Ectodermal cell (in vitro differentiated cells): ENCODE measurements at regions not wholly inside any gene's neighbourhood (a gene's known extent, or its start where the extent isn't known, plus 50 kb on each side); places are given as distances from the start of the nearest gene placed in this dataset.
"Not testable (repeated sequence)": the region's sequence is repeated elsewhere in the genome, so short reads cannot be mapped to it uniquely, and the experiment has no call there.

ENCODE experiments used
- H3K27ac ChIP-seq: 2 replicates; pipeline ENCODE4 v1.7.0; 2013; ENCODE audit warnings: mild to moderate bottlenecking, low read depth, low read length; ENCODE audit not compliant: insufficient read depth, poor library complexity, severe bottlenecking
- H3K27me3 ChIP-seq: 2 replicates; pipeline ENCODE4 v1.7.0; 2013; ENCODE audit warnings: mild to moderate bottlenecking, low read length; ENCODE audit not compliant: insufficient read depth, control insufficient read depth, poor library complexity, severe bottlenecking
- H3K36me3 ChIP-seq: one replicate; pipeline ENCODE4 v1.7.0; 2013; ENCODE audit warnings: low read length; ENCODE audit not compliant: control insufficient read depth, insufficient read depth
- H3K4me1 ChIP-seq: one replicate; pipeline ENCODE4 v1.7.0; 2013; ENCODE audit warnings: low read length; ENCODE audit not compliant: control insufficient read depth, insufficient read depth
- H3K4me3 ChIP-seq: 2 replicates; pipeline ENCODE4 v1.7.0; 2013; ENCODE audit warnings: low read depth, low read length, control low read depth; ENCODE audit not compliant: insufficient read depth
- H3K9me3 ChIP-seq: 2 replicates; pipeline ENCODE4 v1.7.0; 2013; ENCODE audit warnings: mild to moderate bottlenecking, low read length, moderate library complexity; ENCODE audit not compliant: control insufficient read depth
- WGBS, 2 experiments: methylation state at CpG; one replicate each; pipeline ENCODE4 v1.1.7; 2013; ENCODE audit warnings: missing lambda C conversion rate in 2 of 2; 5-methylcytosine and 5-hydroxymethylcytosine counted together

DNA sequence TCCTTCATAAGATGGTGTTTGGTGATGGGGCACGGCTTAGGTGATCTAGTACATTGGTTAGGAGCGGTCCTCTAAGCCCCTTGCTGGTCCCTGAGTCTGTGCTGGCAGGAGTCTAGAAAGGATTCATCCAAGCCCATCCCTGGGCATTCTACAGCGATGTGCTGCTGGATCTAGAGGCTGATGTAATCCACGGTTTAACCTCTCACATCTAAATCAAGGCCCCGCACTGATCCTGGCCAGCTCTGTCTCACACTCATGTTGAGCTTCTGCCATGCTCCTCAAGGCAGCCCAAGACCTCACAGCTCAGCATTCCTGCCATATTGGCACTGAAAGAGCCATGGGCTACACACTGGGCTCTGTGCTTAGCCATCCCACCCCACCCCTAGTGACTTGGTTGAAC is 664.8 kb downstream of the STK39 start:
- Histone ChIP-seq H3K4me3 (no peak overlapping the region), H3K27ac (no peak overlapping the region), H3K9me3 (no peaks in the 10 kb centered on the region), H3K4me1 (peaks cover 3% of the 10 kb centered on the region), H3K36me3 (no peaks in the 10 kb centered on the region), H3K27me3 (no peaks in the 10 kb centered on the region)
- 97 to 99% methylated on average over 5 of the region's 5 CpGs for WGBS, 2 experiments

DNA sequence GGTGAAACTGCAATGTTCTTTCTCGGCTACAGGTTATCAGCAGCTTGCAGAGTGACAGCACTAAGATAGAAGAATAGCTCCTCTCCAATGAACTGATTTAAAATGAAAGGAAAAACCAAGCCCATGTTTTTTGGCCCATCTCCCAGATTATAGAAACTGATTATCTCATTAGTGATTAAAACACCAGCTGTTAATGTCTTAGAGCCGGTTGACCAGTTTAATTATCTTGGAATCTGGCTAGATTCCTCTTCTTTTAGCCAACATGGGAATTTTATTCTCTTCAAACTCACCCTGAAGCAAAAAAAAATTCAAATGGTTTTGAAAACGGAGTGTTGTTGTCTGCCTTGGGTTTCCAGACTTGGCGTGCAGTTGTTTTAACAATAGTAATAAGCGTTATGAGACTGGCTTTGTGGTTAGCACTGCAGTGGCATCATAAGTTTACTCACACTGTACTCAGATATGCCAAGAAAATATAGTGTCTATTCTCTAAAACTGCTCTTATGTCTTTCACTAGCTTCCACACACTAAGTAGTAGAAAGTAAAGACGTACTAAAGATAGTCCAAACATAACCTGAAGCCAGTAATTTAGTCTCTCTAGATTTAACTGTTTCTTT is 665.3 kb downstream of the STK39 start:
- Histone ChIP-seq H3K36me3 (no peaks in the 10 kb centered on the region), H3K4me3 (no peak overlapping the region), H3K9me3 (no peaks in the 10 kb centered on the region), H3K27ac (no peak overlapping the region), H3K4me1 (peaks cover 3% of the 10 kb centered on the region), H3K27me3 (no peaks in the 10 kb centered on the region)
- 96 to 98% methylated on average over 5 to 6 of the region's 6 CpGs for WGBS, 2 experiments

DNA sequence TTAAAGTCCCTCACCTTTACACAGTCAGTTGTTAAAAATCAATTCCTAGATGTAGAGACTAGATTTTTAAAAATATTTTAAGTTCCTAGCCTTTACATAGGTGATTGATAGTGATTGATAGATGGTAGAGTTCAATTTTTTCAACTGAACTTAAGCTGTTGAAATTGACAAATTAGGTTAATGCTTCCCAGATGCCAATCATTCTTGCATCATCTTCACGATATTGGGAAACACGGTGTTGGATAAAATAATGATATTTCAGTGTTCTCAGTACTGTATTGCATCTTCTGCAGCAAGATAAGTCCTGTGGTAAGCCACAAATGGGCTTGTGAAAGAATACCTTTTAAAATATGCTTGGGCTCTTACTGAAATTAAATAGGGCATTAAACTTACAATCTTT is 667.6 kb downstream of the STK39 start:
- Histone ChIP-seq H3K9me3 (no peaks in the 10 kb centered on the region), H3K4me3 (no peak overlapping the region), H3K27me3 (no peaks in the 10 kb centered on the region), H3K4me1 (peaks cover 3% of the 10 kb centered on the region), H3K36me3 (no peaks in the 10 kb centered on the region), H3K27ac (no peak overlapping the region)
- 98 to 100% methylated on average over 2 of the region's 2 CpGs for WGBS, 2 experiments

DNA sequence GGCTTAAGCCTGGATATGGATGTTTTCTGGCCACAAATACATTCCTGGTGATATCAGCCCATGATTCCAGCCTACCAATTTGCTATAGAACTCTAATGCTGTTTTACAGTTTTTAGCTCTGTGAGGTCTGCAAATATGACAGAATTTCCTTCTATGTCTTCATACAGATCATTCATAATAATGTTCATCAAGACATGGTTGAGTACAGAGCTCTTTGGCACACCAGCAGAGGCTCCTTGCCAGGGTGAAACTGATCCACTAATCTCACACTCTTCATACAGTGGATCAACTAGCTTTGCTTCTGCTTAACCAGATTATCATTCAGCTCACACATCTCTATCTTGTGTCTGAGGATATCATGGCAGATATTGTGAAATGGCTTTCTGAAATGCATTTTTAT is 672.1 kb downstream of the STK39 start:
- H3K9me3 ChIP-seq, result no peaks in the 10 kb centered on the region
- H3K27me3 ChIP-seq, result no peaks in the 10 kb centered on the region
- H3K4me1 ChIP-seq, result no peaks in the 10 kb centered on the region
- no peak overlapping the region for H3K27ac ChIP-seq
- H3K36me3 ChIP-seq, result no peaks in the 10 kb centered on the region
- no peak overlapping the region for H3K4me3 ChIP-seq

DNA sequence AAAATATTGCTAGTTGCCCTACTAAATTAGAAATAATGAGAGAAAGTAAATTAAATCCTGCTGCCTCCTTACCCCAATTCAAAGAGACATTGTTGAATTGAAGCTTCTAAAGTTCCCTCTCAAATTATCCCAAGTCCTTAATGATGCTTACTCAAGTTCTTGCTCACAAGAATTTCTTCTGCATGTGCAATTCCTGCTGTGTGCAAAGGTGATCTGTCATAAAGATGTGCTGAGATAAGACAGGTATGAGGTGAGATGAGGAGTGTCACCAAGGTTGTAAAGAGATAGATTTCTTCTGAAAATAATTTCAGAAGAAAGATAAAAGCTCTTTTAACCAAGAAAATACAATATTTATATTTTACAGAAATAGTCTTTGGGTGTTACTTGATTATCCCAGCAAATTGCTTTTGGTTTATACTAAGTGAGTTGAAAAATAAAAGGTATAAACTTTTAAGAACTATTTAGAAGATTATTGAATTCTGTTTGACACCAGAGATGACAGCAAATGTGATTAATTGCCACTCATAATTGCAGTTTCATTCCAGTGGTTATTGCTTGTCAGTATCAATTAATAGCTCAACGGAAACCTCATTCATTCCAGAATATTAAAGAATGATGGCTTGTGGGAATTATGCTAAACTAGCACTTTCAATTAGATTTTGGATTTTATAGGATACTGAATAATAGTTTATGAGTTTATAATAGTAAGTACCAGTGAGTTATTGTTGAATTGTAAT is 674.3 kb downstream of the STK39 start:
- no peaks in the 10 kb centered on the region for H3K9me3 ChIP-seq
- H3K36me3 ChIP-seq, result no peaks in the 10 kb centered on the region
- H3K27me3 ChIP-seq, result no peaks in the 10 kb centered on the region
- WGBS, 2 experiments, result 100% methylated on average over 1 of the region's 1 CpG
- H3K4me1 ChIP-seq, result no peaks in the 10 kb centered on the region
- H3K27ac ChIP-seq, result no peak overlapping the region
- no peak overlapping the region for H3K4me3 ChIP-seq

DNA sequence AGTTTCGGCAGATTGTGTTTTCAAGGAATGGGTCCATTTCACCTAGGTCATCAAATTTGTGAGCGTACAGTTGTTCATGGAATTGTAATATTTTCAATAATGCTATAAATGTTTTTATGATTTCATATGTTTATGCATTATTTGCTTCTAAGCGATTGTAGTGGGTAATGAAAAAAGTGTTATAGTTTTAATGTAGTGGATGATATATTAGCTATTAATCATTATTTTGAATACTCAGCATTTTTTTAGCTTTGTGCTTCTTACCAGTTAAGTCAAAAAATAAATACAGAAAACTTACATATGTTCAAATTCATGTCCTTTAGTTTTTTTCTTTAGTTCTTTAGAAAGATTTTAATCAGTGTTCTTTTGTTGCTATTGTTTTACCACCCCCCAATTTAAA is 677.0 kb downstream of the STK39 start:
- no peaks in the 10 kb centered on the region for H3K9me3 ChIP-seq
- no peak overlapping the region for H3K4me3 ChIP-seq
- no peaks in the 10 kb centered on the region for H3K36me3 ChIP-seq
- H3K27me3 ChIP-seq, result no peaks in the 10 kb centered on the region
- no peaks in the 10 kb centered on the region for H3K4me1 ChIP-seq
- 94 to 100% methylated on average over 2 of the region's 3 CpGs for WGBS, 2 experiments
- no peak overlapping the region for H3K27ac ChIP-seq

DNA sequence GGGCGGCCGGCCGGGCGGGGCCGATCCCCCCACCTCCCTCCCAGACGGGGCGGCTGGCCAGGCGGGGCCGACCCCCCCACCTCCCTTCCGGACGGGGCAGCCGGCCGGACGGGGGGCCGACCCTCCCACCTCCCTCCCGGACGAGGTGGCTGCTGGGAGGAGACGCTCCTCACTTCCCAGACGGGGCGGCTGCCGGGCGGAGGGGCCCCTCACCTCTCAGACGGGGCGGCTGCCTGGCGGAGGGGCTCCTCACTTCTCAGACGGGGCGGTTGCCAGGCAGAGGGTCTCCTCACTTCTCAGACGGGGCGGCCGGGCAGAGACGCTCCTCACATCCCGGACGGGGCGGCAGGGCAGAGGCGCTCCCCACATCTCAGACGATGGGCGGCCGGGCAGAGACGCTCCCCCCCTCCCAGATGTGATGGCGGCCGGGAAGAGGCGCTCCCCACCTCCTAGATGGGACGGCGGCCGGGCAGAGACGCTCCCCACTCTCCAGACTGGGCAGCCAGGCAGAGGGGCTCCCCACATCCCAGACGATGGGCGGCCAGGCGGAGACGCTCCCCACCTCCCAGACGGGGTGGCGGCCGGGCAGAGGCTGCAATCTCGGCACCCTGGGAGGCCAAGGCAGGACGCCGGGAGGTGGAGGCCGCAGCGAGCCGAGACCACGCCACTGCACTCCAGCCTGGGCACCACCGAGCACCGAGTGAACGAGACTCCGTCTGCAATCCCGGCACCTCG is 675.8 kb downstream of the XIRP2 start:
- H3K4me1 ChIP-seq, H3K36me3 ChIP-seq, H3K9me3 ChIP-seq, H3K27ac ChIP-seq, H3K4me3 ChIP-seq, H3K27me3 ChIP-seq: not testable (repeated sequence)
- 94% methylated on average over 56 to 66 of the region's 66 CpGs for WGBS, 2 experiments

DNA sequence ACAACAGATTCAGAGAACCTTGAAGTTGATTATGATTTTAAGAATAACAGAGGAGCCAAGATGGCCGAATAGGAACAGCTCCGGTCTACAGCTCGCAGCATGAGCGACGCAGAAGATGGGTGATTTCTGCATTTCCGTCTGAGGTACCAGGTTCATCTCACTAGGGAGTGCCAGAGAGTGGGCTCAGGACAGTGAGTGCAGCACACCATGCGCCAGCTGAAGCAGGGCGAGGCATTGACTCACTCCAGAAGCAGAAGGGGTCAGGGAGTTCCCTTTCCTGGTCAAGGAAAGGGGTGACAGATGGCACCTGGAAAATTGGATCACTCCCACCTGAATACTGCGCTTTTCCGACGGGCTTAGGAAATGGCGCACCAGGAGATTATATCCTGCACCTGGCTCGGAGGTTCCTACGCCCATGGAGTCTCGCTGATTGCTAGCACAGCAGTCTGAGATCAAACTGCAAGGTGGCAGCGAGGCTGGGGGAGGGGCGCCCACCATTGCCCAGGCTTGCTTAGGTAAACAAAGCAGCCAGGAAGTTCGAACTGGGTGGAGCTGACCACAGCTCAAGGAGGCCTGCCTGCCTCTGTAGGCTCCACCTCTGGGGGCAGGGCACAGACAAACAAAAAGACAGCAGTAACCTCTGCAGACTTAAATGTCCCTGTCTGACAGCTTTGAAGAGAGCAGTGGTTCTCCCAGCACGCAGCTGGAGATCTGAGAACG is 670.2 kb downstream of the XIRP2 start:
- not testable (repeated sequence) for H3K27ac ChIP-seq, H3K4me1 ChIP-seq, H3K27me3 ChIP-seq, H3K9me3 ChIP-seq, H3K4me3 ChIP-seq, H3K36me3 ChIP-seq
- WGBS, 2 experiments, result 94% methylated on average over 20 of the region's 20 CpGs

DNA sequence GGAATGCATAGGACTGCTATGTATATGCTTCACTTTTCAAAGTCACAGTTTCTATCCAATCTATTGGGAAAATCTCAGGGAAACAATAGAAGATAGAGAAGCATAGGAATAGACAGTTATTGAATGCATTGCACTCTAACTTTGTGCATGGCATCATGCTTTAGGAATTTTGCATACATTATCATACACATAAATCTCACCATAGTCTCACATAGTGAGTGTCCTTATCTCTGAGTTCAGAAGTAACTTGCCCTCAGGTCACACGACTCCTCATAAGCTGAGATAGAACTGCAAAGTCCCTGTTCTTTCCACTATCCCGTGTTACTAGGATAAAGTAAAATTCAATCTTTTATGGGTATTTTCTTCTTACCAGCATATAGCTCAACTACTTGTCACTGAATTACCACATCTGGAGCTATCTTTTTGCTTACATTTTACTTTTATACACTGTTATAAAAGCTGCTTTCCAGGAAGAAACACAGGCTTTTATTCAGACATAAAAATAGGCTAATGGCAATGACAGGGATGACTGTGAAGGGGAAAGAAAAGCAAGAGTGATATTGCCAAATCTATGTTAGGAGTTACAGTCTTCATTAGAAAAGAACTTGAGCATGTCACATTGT is 666.9 kb downstream of the XIRP2 start:
- WGBS, 2 experiments, result 96 to 97% methylated on average over 2 of the region's 2 CpGs
- no peaks in the 10 kb centered on the region for H3K4me1 ChIP-seq
- no peak overlapping the region for H3K27ac ChIP-seq
- peaks cover 3% of the 10 kb centered on the region for H3K9me3 ChIP-seq
- H3K36me3 ChIP-seq, result no peaks in the 10 kb centered on the region
- H3K27me3 ChIP-seq, result no peaks in the 10 kb centered on the region
- no peak overlapping the region for H3K4me3 ChIP-seq

DNA sequence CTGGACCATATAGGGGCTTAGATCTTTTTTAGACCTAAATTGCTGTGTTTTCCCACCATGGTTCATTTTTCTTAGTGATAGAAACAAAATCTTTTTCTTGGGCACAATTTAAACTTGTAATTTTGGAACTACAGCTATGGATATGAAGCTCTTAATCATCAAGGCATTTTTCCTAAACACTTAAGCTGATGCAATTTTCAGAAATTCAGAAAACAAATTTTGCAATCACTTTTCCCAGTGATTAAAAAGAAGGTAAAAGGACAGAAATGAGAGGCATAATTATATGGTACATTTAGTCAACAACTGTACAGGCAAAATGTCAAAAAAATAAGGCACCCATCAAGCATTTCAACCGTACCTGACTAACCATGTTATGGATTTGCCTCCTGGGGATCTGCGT is 665.4 kb downstream of the XIRP2 start:
- Histone ChIP-seq H3K27me3 (no peaks in the 10 kb centered on the region), H3K27ac (no peak overlapping the region), H3K4me3 (no peak overlapping the region), H3K9me3 (peaks cover 3% of the 10 kb centered on the region), H3K4me1 (no peaks in the 10 kb centered on the region), H3K36me3 (no peaks in the 10 kb centered on the region)
- 77 to 78% methylated on average over 2 of the region's 2 CpGs for WGBS, 2 experiments
